CD4-positive, alpha-beta T cell (primary cell): ENCODE measurements at regions not wholly inside any gene's neighbourhood (a gene's known extent, or its start where the extent isn't known, plus 50 kb on each side); places are given as distances from the start of the nearest gene placed in this dataset.

Experiments
- ATAC-seq: fragments of 200-7000 bp; cut with Tn5 transposase; one replicate; pipeline ENCODE4 v1.10.0; 2022; ENCODE audit warnings: mild to moderate bottlenecking; ENCODE audit not compliant: poor library complexity
- CTCF ChIA-PET: fragments of 350-600 bp; sonication (Branson Sonifier 250); formaldehyde crosslinking; loops from one replicate; lab custom pipeline; 2021; ENCODE audit warnings: antibody characterized with exemption, inconsistent platforms; lab: Charles Lee
- POLR2A ChIA-PET: fragments of 350-600 bp; sonication (Branson Sonifier 250); formaldehyde crosslinking; loops from one replicate; lab custom pipeline; 2021; ENCODE audit warnings: antibody characterized with exemption, inconsistent platforms; lab: Charles Lee
- DNase-seq, 14 experiments: peaks; one replicate each; pipeline ENCODE4 v3.0.0-alpha.2; 2013 to 2020; ENCODE audit warnings: mixed read lengths in 2 of 14
- H3K27ac ChIP-seq, 2 donors: one replicate each; pipeline versions ENCODE4 v1.5.1 to v1.7.0; 2013; ENCODE audit warnings: low read length in 2 of 2, low read depth in 1 of 2, mild to moderate bottlenecking in 1 of 2
- H3K27me3 ChIP-seq, 2 experiments: 1 replicate in 1 of 2; 2 replicates in 1 of 2; pipeline versions ENCODE4 v1.6.1 to v1.7.0; 2013; ENCODE audit warnings: low read length in 2 of 2, control low read depth in 1 of 2, mild to moderate bottlenecking in 1 of 2, moderate library complexity in 1 of 2; ENCODE audit not compliant: insufficient read depth in 2 of 2, control insufficient read depth in 1 of 2
- H3K36me3 ChIP-seq: one replicate; pipeline ENCODE4 v1.6.1; 2013; ENCODE audit warnings: low read length, control low read depth; ENCODE audit not compliant: insufficient read depth
- H3K4me1 ChIP-seq: one replicate; pipeline ENCODE4 v1.6.1; 2013; ENCODE audit warnings: low read length, control low read depth; ENCODE audit not compliant: insufficient read depth
- H3K4me3 ChIP-seq: one replicate; pipeline ENCODE4 v1.5.1; 2013; ENCODE audit warnings: mild to moderate bottlenecking, low read length, moderate library complexity
- H3K9me3 ChIP-seq, 2 experiments: 1 replicate in 1 of 2; 2 replicates in 1 of 2; pipeline versions ENCODE4 v1.6.1 to v1.7.0; 2013; ENCODE audit warnings: low read length in 2 of 2, mild to moderate bottlenecking in 2 of 2, control low read depth in 1 of 2, moderate library complexity in 1 of 2; ENCODE audit not compliant: control insufficient read depth in 1 of 2, insufficient read depth in 1 of 2
- H3K27ac Mint-ChIP-seq: one replicate; pipeline ENCODE4 v1.8.0; 2020; ENCODE audit warnings: mixed read lengths
- H3K27me3 Mint-ChIP-seq: one replicate; pipeline ENCODE4 v1.8.0; 2021; ENCODE audit warnings: mixed read lengths
- H3K36me3 Mint-ChIP-seq: one replicate; pipeline ENCODE4 v1.8.0; 2021; ENCODE audit warnings: low read depth, mixed read lengths
- H3K4me1 Mint-ChIP-seq: one replicate; pipeline ENCODE4 v1.8.0; 2021; ENCODE audit warnings: low read depth, mixed read lengths
- H3K4me3 Mint-ChIP-seq: one replicate; pipeline ENCODE4 v1.8.0; 2020; ENCODE audit warnings: mild to moderate bottlenecking, mixed read lengths
- H3K9me3 Mint-ChIP-seq: one replicate; pipeline ENCODE4 v1.8.0; 2020; ENCODE audit warnings: mixed read lengths
- CTCF ChIP-seq: fragments of 200-600 bp; IDR thresholded peaks from one replicate; pipeline ENCODE4 v1.8.0; 2022; ENCODE audit warnings: antibody characterized with exemption, mild to moderate bottlenecking
- intact Hi-C, 2 experiments: fragments of 100-400 bp; cut with DNase I in 1 of 2; cut with micrococcal nuclease in 1 of 2; formaldehyde crosslinking; loops; one replicate each; pipeline versions ENCODE4 v1.15.1 to v1.9.0; 2023 to 2025; cut with DNase I, micrococcal nuclease

GRCh38 chr21:15644489-15644888, 85.3 kb upstream of the USP25 start:
- Mint-ChIP-seq H3K27me3 (no peaks in the 10 kb centered on the region), H3K4me3 (no peak overlapping the region), H3K27ac (no peak overlapping the region), H3K4me1 (no peaks in the 10 kb centered on the region), H3K9me3 (no peaks in the 10 kb centered on the region), H3K36me3 (no peaks in the 10 kb centered on the region)
- CTCF ChIA-PET = no interaction called here
- Histone ChIP-seq H3K4me1 (no peaks in the 10 kb centered on the region), H3K9me3 (no peaks in the 10 kb centered on the region), H3K27ac (no peak overlapping the region), H3K27me3 (no peaks in the 10 kb centered on the region), H3K36me3 (no peaks in the 10 kb centered on the region), H3K4me3 (no peak overlapping the region)
- DNase-seq (no peak), ATAC-seq (no peak)
- POLR2A ChIA-PET = no interaction called here
- intact Hi-C loops = no loop called here
- TF ChIP-seq CTCF = no peak

GRCh38 chr21:15645830-15646229, 84.0 kb upstream of the USP25 start:
- Mint-ChIP-seq H3K27ac (no peak overlapping the region), H3K9me3 (no peaks in the 10 kb centered on the region), H3K4me1 (no peaks in the 10 kb centered on the region), H3K4me3 (no peak overlapping the region), H3K27me3 (no peaks in the 10 kb centered on the region), H3K36me3 (no peaks in the 10 kb centered on the region)
- ChIA-PET POLR2A (no interaction called here), CTCF (interaction anchor here (1.0 kb wide), 1 partner anchor 15 kb away, joined by 3 read pairs; no protein-coding TSS in a partner anchor)
- no peaks in the 10 kb centered on the region for H3K27me3 ChIP-seq
- no peak overlapping the region for H3K4me3 ChIP-seq
- H3K4me1 ChIP-seq = no peaks in the 10 kb centered on the region
- no peaks in the 10 kb centered on the region for H3K9me3 ChIP-seq
- H3K36me3 ChIP-seq = no peaks in the 10 kb centered on the region
- no peak for DNase-seq
- no peak for ATAC-seq
- H3K27ac ChIP-seq = no peak overlapping the region
- intact Hi-C loops = no loop called here
- no peak for TF ChIP-seq CTCF

- DNase-seq (no peak), ATAC-seq (no peak)
- H3K4me3 ChIP-seq = no peak overlapping the region
- ChIA-PET CTCF (no interaction called here), POLR2A (no interaction called here)
- Mint-ChIP-seq H3K27ac (no peak overlapping the region), H3K4me3 (no peak overlapping the region), H3K27me3 (peaks cover 5% of the 10 kb centered on the region), H3K4me1 (no peaks in the 10 kb centered on the region), H3K9me3 (no peaks in the 10 kb centered on the region), H3K36me3 (no peaks in the 10 kb centered on the region)
- intact Hi-C loops = no loop called here
- no peaks in the 10 kb centered on the region for H3K27me3 ChIP-seq
- no peak overlapping the region for H3K27ac ChIP-seq
- H3K4me1 ChIP-seq = no peaks in the 10 kb centered on the region
- no peaks in the 10 kb centered on the region for H3K9me3 ChIP-seq
- H3K36me3 ChIP-seq = no peaks in the 10 kb centered on the region
- TF ChIP-seq CTCF = no peak
Observed at GRCh38 chr21:15650735-15651134, 79.0 kb upstream of the USP25 start.
